ENCODE measurements at regions not wholly inside any gene's neighbourhood (a gene's known extent, or its start where the extent isn't known, plus 50 kb on each side); places are given as distances from the start of the nearest gene placed in this dataset.

DNA sequence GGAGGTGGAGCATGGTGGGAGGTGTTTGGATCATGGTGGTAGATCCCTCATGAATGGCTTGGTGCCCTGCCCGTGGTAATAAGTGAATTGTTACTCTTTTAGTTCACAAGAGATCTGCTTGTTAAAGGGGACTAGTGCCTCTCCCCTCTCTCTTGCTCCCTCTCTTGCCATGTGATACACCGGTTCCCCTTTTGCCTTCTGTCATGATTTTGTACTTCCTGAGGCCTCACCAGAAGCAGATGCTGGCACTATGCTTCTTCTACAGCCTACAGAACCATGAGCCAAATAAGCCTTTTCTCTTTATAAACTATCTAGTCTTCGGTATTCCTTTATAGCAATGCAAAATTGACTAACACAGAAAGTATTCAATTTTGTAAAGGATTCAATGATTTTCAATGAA is 817.1 kb downstream of the TLR4 start:
- DNase-seq (ENCODE audit: low read depth), result no peak

DNA sequence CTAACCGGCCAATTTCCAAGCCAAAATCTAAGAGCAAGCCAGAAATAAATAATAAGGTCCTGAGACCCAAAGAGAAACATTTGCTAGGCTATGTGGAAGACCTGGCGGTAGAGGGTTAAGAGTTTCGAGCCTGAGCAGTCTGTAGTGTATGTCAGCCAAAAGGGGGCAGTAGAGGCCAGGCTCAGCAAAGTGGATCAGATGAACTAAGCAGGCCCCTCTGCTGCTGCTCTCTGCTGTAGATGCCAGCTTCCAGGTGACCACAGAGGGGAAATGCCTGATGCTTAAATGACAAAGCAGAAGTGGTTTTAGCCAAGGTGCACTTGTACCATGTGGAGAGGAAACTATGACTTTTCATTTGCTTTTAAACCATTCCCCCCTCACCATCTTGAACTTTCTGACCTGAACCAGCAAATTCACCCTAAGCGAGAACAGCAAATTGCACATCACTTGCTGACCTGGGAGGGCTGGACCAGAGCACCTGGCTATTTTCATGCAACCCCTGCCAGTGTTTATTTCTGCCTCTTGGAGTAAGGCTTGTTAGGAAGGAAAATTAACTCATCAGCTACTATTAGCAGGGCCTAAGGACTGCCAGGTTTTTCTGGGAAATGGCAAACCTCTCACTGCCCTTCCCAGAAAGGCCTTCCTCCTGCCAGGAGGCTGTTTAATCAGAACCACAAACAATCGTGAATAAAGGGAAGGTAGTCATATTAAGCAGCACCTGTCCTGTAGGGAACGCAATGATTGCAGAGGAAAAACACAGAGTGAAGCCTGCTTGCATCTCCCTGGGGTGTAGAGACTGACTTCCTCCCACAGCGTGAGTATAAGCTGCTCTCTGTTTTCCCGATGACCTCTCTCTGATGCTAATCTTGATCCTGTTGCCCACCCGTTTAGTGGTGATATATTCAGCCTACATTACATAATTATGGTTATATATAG is 818.2 kb downstream of the TLR4 start:
- DNase-seq (ENCODE audit: low read depth), result peak; percentile 10

DNA sequence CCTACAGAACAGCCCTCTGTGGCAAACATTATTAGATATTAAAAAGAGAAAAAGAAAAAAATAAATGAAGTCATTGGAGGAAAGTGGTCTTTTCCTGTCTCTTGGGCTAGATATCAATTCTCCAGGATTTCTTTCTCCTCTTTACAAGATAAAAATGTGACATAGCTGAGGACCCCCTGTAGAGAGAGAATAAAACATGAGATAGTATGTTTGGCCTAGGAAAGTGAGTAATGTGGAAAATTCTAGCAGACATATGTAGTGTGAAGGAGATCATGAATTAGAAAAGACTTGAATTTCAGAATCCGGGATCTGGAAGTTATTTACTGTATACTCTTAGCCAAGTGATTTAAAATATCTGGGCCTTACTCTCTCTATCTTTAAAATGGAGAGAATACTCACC is 823.1 kb downstream of the TLR4 start:
- no peak for DNase-seq (ENCODE audit: low read depth)

DNA sequence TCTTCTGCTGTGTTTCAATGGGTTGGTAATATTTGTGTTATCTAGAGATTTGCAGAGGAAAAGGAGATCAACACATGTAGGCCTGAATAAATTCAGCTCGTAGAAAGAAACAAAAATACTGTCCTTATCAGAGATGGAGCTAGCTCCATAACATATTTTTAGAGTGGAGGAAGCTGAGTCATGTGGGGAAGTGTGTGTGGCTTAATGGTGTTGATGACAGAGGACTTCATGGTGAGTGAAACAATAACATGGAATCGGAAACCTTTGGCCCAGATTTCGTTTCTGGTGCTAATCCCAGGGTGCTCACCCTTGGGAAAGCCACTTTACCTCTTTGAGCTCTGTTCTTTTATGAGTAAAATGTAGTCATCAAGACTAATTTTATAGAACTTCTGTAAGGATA is 825.0 kb downstream of the TLR4 start:
- DNase-seq (ENCODE audit: low read depth), result peak; percentile 27

DNA sequence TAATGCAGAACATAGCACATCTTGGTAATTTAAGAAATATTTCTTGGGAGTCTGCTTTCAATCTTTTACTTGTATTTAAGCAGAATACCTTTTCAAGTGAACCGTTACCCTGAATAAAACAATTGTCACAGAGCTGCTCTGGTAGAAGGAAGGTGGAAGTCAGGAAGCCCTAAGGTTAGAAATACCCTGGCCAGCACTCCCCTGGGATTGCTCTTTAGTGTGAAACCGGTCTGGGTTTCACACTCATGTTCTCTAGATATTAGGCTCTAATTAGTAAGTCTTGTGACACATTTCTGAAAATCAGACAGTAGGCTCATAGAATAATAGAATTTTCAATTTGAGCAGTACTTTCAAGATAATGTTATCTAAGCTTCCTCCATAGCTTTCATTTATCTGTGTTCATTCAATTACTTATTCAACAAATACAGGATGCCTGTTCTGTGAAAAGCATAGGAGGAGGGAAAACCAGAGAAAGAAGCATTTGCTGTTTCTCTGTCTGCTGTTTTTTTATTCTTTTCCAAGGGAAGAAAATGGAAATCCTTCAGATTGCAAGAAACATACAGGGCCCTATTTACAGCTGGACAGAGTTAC is 825.5 kb downstream of the TLR4 start:
- no peak for DNase-seq (ENCODE audit: low read depth)

DNA sequence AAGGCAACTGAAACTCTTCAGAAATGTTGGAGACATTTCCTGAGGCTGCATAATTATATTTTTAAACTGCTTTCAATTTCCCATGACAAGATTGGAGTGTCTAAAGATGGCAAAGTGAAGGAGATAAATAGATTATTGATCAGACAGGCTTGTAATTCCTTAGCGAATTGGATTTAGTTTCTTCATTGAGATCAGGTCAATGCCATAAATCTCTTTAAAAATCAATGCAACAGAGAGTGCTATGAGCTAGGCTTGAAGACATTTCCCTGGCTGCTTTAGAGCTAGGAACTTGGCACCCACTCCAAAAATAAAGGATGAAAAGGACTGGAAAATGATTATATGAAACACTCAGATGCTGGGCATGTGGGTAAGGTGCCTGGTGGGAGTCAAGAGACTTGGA is 828.4 kb downstream of the TLR4 start:
- no peak for DNase-seq (ENCODE audit: low read depth)

DNA sequence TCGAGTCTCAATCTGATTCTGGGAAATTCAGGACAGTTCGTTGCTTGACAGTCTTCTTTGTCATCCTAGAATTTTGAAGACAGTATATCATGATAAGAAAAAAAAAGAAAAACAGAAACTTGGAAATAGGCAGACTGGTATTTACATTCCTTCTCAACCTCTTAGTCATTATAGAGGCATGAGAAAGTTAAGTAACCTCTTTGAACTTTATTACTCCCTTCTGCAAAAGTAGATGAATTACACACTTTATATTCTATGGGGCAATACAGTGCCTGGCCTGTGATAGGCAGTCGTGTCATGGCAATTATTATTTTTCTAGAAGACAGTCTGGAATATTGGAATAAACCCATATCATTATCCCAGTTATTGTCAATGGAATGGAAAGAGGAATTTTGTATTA is 828.9 kb downstream of the TLR4 start:
- DNase-seq (ENCODE audit: low read depth), result peak; percentile 61

DNA sequence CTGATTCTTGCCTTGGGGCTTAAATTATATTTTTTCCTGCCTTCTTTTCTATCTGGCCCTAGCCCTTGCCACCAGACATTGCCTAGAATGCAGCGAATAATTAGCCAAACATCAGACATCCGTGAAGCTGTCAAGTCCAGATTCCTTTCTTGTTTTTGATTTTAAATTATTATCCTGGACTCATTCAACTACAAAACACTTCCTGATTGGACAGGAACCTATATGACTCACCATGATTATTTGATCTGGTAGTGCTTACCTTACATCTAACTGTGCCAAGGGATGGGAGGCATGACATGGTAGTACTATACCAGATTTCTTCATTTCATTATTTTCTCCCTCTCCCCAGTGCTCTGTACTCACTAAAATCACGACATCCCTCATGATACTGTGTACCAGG is 829.6 kb downstream of the TLR4 start:
- DNase-seq (ENCODE audit: low read depth), result no peak

DNA sequence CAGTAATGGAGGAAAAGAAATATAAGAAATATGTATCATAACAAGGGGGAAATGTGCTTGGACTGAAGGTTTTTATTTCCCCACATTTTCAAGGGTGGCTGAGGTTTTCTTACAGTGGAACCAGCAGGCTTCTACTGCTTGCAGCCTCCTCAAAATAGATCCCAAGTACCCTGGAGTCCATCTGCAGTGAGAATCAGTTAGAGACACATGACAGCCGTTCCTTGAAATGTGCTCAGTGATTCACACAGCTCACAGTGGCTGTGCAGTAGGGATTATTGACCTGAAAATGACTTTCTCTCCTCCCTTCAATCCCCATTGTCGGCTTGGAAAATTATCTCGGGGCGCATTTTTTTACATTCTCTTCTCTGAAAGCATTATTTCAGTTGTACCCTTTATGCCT is 832.0 kb downstream of the TLR4 start:
- no peak for DNase-seq (ENCODE audit: low read depth)

DNA sequence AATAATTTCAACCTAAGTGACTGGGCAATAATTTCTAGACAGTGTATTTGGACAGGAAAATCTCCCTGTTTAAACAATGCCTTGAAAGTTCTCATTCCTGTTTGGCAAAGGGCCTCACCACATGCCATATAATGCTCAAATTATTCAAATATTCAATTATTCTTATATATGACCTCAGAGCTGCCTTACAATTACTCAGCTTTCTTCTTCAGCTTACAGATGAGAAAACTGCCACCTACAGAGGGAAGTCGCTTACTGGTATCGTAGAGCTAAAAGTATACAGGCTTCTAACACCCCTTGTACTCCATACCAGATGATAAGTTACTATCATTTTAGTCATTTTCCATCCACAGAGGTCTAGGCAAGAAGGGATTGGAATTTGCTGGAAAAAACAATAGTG is 830.3 kb downstream of the BRINP1 start:
- DNase-seq (ENCODE audit: low read depth), result no peak

DNA sequence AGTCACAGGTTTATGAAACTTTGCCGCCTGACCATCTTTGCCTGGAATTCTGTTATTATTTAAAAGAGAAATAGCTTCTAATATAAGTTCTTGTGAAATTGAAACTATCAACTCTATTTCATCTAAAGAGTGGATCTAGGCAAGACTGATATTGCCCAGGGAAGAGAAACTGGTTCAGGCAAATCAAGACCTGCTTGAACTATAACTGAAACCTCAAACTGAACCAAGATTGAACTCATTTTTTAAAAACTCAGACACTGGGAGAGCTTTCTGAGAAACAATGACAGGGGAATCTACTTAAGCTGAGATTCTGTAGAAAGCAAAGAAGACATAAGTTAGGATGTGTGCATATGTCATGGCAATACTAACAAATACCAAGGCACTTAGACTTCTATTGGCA is 815.8 kb downstream of the BRINP1 start:
- no peak for DNase-seq (ENCODE audit: low read depth)

DNA sequence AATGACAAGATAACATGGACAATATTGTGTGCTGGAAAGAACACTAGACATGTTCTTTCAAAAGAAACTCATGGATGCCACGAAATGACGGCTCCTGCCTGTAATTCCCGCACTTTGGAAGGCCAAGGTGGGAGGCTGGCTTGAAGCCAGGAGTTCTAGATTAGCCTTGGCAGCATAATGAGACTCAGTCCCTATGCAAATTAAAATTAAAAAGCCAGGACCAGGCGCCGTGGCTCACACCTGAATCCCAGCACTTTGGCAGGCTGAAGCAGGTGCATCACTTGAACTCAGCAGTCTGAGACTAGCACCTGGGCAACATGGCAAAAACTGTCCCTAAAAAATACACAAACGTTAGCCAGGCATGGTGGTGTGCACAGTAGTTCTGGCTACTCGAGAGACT is 814.2 kb downstream of the BRINP1 start:
- DNase-seq (ENCODE audit: low read depth), result no peak

DNA sequence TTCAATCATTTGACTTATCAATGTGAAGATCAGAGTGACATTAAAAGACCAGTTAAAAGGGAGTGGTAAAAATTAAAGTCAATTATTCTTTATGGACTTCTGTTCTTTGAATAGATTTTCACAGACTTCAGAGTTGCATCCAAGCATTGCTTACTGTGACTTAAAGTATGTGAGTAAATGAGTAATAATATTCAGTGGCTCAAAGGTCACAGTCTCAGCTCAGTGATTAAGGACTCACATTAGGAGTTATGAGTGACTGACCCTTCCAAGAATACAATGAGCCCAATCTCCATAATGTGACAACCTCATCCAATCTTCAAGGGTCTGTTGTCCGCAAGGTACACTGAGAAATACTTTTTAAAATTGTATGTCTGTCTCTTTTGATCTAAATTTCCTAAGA is 811.2 kb downstream of the BRINP1 start:
- no peak for DNase-seq (ENCODE audit: low read depth)

DNA sequence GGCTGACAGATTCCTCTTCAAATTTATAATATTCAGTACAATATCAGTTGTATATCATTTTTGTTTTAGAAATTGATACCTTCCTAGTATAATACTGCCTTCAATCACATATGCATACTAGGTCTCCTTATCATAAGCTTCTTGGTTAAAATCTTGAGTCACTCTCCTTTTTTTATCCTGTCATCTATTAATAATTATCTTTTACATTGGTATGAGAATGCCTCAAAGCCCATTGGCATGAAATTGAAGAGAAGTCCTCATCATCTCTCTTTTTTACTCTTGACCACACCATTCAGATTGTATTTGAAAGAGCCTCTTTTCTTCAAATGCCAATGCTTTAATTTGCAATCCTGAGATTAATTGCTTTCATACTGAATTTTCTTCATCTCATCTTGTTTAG is 810.3 kb downstream of the BRINP1 start:
- DNase-seq (ENCODE audit: low read depth), result no peak

DNA sequence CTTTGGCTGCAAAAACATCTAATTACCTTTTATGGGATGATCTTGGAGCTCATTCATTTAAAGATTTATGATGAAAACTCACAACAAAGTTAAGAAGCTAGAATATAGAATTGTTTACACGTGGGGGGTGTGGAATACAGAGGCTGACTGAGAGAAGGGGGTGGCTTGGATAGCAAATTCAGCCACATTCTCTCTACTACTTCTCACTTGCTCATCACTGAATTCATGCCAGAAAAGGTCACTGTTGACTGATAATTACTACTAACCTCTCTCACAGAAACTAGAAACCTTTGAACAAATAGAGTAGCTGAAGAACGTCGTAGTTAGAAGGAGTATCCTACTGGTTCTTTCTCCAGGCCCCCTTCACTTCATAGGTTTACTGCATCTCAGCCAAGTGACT is 808.2 kb downstream of the BRINP1 start:
- no peak for DNase-seq (ENCODE audit: low read depth)

DNA sequence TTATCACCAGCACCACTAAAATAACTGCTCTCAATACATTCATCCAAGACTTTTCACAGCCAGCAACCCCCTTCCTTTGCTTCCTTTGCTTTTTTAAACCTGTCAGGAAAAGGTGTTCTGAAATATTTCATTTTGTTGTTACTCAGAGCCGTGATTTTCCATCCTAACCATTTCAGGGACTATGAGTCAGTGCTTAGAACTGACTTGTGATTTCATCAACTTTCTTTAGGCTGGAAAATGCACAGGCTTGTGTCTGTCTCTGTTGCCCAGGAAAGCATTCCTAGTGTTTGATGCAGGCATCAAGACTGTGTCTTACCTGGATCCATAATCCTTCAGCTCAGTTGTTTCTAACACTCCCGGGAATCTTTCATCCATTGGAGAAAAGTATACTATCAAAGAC is 805.6 kb downstream of the BRINP1 start:
- no peak for DNase-seq (ENCODE audit: low read depth)

DNA sequence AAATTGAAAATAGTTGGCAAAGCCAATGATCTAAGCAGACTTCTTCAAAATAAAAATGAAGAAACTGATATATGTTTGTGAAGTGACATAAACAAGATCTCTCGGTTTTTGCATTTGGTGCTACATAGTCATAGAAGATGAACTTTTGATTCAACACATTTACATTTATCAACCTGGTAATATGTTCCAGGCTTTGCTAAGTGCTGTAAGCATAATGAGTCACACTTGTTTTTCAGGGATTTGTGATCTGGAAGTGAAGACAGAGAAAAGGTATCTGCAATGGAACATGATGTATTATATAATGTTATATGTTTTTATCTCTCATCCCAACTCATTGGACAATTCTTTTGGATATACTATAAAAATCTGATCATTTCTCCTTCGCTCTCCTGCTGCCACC is 801.4 kb downstream of the BRINP1 start:
- DNase-seq (ENCODE audit: low read depth), result no peak

DNA sequence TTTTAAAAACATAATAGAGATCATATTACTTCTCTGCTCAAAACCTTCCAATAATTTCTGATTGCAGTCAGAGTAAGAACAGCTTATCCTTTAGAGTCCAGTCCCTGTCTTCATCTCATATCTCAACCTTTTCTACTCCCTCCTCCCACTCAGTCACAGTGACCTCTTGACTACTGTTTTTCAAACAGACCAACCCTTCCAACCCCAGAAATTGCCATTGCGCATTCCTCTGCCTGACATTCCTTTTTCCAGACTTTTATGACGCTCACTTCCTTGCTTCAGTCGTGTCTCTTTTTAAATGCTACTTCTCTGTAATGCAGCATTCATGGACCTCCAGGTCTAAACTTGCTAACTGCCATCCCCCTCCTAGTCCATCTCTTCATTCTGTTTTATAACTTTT is 800.5 kb downstream of the BRINP1 start:
- no peak for DNase-seq (ENCODE audit: low read depth)

DNA sequence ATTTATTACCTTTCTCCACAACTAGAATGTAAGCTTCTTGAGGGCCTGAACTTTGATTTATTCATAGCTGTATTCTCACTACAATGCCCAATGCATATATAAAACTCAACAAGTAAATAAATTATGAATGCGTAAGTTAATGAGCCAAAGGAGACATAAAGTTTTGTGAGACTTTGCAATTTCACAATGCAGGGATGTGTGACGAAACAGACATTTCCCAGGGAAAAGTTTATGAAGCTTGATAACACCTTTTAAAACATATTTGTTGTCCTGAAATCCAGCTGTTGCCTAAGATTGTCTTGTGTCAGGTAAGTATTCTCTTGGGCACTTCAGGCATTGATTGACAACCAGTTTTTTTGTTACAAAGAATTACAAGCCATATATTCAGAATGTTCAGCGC is 800.1 kb downstream of the BRINP1 start:
- no peak for DNase-seq (ENCODE audit: low read depth)

DNA sequence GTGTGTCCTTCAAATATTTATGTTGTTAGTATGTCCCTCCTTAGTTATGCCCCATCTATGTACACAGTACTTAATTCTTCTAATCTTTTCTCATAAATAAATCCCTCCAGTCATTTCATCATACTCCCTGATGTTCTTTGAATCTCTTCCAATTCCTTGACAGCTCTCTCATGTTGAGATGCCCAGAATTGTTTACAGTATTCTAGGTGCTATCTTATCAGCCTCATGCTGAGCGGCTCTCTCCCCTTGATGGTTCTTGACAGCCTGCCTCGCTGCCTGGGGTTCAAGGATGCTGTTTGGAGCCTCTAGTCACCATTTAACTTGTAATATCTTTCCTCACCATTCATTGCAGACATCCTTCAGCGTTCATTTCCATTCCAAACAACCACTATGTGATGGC is 799.2 kb downstream of the BRINP1 start:
- DNase-seq (ENCODE audit: low read depth), result no peak

DNA sequence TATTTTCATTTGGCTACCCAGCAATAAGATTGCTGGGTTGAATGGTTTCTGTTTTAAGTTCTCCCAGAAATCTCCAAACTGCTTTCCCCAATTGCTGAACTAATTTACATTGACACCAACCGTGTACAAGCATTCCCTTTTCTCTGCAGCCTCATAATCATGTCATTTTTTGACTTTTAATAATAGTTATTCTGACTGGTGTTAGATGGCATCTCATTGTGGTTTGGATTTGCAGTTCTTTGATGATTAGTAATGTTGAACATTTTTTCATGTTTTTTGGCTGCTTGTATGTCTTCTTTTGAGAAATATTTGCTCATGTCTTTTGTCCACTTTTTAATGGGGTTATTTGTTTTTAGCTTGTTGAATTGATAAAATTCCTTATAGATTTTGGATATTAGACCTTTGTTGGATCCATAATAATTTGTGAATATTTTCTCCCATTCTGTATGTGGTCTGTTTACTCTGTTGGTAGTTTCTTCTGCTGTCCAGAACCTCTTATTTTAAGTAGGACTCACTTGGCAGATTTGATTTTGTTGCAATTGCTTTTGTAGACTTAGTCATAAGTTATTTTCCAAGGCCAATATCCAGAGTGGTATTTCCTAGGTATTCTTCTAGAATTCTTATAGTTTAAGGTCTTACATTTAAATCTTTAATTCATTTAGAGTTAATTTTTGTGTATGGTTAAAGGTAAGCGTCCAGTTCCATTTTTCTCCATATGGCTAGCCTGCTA is 793.7 kb downstream of the BRINP1 start:
- DNase-seq (ENCODE audit: low read depth), result peak; percentile 24

DNA sequence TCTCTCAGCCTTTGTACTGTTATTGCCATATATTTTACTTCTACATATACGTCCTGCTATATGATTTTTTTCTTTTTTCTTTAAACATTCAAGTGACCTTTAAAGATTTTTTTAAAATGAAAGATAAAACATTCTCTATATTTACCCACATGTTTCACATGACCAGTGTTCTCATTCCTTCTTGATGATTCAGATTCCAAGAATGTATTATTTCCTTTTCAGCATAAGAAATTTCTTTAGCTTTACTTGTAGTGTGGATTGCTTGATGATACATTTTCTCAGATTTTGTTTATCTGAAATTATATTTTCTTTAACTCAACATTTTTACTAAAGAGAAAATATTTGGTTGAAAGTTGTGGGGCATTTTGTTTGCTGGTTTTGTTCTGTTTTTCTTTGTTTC is 792.1 kb downstream of the BRINP1 start:
- peak; percentile 53 for DNase-seq (ENCODE audit: low read depth)

DNA sequence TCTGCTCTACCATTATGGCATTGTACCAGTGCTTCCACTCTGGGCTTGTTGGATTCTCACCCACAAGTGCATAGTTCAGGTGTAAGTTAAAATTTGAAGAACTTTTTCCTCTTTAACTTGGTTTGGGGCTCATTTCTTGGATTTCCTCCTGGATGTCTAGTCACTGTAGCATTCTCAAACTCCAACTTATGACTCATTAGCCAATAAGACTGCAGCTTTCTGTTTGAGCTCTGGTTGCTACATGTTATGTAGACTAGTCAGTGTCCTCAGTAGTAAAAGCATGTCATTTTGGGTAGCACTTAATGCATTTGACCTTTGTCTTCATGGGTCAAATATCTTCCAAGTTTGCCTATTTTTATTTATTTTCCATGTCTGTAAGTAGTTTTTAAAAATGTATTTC is 790.8 kb downstream of the BRINP1 start:
- DNase-seq (ENCODE audit: low read depth), result peak; percentile 67

Data from GM04503 (cell line).